HG02763 (cell line): ENCODE measurements at regions not wholly inside any gene's neighbourhood (a gene's known extent, or its start where the extent isn't known, plus 50 kb on each side); places are given as distances from the start of the nearest gene placed in this dataset.

Experiments used
- ATAC-seq: cut with Tn5 transposase; IDR thresholded peaks from one replicate; pipeline ENCODE4 v1.9.1; 2021; ENCODE audit warnings: mild to moderate bottlenecking, moderate library complexity; ENCODE audit not compliant: unreplicated experiment

DNA sequence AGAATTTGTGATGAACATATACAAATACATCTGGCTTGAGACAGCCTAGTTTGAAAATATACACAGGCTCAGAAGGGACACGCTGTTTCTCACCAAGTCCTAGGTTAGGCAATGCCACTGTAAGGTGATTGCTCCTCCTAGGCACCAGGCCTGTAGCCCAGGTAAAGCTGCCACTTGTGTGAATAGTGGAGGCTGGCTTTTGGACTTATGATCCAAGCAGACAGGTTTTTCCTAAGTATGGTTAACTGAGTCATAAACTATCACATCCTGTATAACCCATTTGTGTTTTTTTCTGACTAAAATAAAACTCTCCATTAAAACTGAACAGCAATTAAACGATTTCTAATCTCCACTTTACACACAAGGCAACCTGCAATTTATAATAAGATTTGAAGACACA, 81.0 kb downstream of the SEMA4F start:
- no peak for ATAC-seq

DNA sequence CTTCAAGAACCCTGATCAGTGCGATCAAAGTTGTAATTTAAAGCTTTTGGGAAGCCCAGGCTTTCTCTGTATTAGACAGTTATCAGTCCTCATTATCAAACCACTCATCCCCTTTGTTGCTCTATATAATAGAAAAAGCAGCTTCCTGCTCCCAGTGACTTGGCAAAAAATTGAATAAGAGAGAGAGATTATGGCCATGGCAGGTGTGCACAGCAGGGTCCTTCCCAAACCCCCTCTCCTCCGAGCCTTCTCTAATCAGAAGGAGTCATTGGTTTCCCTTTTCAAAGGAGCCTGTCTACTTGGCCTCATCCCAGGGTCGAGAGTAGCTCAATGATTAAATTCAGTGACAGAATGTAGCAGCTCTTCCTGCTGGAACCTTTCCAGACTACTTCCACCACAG, 81.5 kb downstream of the SEMA4F start:
- no peak for ATAC-seq

GRCh38 chr2:74736589-74736988, 82.5 kb downstream of the SEMA4F start:
- ATAC-seq, result no peak

- ATAC-seq, result no peak
Observed at GRCh38 chr2:74738586-74738985, 84.5 kb downstream of the SEMA4F start.

- ATAC-seq, result no peak
Observed at GRCh38 chr2:74739129-74739528, 85.1 kb downstream of the SEMA4F start.

DNA sequence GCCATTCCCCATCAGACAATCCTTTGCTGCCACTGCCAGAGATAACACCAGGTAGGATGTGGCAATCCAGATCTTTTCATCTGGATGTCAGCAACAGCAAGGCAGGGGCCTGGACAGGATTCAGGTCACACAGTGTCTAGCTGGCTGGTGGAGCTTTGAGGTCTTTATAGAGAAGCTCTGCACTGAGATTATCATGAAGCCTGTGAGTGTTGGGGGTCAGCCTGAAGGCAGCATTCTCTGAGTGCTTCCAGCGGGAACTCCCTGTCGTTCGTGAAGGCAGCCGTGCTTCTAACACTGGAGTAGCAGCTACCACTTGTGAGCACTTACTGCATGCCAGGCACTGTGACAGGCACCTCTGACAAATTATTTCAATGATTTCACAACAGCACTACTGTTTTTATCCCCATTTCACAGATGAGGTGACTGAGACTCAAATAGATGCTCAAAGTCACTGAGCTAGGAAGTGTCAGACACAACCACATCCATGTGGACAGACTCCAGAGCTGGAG, 85.7 kb downstream of the SEMA4F start:
- no peak for ATAC-seq

DNA sequence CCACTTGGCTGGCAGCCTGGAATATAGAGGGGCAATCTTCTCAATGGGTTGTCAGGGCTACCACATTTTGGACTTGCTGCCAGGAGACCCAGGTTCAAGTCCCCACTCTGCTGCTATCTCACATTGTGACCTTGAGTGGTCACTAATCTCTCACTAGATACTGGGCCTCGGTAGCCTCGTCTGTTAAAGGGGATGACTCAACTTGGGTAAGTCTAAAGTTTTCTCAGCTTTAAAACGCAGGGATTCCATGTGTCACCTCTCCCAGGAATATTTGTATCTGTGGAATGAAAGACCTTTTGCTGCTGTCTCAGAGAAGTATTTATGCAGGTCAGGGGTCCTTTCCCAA, 86.3 kb downstream of the SEMA4F start:
- no peak for ATAC-seq

GRCh38 chr2:74740741-74741431, 86.8 kb downstream of the SEMA4F start:
- ATAC-seq, result no peak

GRCh38 chr2:74741629-74742028, 87.6 kb downstream of the SEMA4F start:
- ATAC-seq, result no peak

GRCh38 chr2:74742471-74742870, 88.4 kb downstream of the SEMA4F start:
- ATAC-seq, result no peak

- ATAC-seq, result no peak
Observed at GRCh38 chr2:74743039-74743438, 89.0 kb downstream of the SEMA4F start.

GRCh38 chr2:74743778-74744177, 89.7 kb downstream of the SEMA4F start:
- ATAC-seq, result no peak

DNA sequence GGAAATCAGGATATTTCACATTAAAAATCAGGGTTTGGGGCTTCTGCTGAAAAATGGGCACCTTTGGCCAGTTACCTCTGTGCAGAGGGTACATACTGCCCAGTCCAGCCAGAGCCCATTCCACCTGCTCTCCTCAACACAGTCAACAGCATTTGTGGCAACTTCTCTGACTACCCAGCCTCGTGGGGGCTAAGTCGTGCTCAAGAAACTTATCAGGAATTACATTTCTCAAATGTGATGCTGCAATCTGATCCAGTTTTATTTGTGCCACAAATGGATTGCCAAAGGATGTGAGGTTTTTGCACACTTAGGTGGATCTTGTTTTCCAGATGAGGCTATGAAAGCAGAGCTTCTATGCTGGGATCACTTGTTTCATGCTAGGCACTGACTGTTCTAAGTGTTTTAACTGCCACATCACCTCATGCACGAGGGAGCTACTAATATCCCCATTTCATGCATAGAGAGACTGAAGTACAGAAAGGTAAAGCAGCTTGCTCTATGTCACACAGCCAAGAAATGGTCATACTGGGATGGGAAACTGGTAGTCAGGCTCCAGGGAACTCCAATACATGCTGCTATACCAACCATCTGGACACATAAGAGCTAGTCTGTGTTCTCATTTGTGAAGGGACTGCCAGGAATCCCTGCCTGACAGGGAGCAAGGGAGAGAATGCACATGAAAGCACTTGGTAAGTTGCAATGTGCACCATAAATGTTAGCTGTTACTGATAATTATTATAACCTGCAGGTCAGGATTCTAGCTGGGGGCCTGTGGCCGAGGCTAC, 89.0 kb upstream of the HK2 start:
- no peak for ATAC-seq

- no peak for ATAC-seq
Observed at GRCh38 chr2:74745766-74746165, 88.2 kb upstream of the HK2 start.

GRCh38 chr2:74746480-74746879, 87.4 kb upstream of the HK2 start:
- no peak for ATAC-seq

DNA sequence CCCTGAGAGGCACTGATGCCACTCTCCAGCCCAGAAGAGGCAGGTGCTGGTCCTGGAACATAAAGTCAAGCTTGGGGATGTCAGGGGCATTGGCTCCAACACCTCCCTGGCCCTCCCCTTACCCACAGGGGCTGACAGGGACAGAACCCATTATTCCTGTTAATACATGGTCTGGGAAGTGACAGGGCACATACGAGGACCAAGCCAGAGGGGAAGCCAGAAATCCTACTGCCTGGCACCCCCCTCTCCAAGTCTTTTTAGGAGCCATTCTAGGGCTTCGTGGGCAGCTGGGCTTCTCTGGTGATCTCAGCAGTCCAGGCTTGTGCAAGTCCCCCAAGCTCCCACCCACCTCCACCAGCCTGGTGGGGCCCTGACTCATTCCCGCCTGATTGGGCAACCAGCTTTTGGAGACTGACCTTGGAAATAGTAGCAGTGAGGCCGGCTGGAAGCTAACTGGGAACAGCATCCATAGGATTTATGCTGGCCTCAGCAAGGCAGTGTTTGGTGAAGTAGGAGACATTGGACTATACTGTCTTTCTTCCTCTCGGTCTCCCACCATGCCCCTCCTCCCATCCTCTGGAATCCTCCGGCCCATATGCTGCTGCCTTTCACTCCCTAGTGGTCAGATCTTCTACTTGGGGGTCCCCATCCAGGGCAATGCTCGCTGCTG, 86.4 kb upstream of the HK2 start:
- ATAC-seq, result no peak

GRCh38 chr2:74748665-74749064, 85.3 kb upstream of the HK2 start:
- no peak for ATAC-seq

GRCh38 chr2:74749432-74749831, 84.5 kb upstream of the HK2 start:
- ATAC-seq, result no peak

DNA sequence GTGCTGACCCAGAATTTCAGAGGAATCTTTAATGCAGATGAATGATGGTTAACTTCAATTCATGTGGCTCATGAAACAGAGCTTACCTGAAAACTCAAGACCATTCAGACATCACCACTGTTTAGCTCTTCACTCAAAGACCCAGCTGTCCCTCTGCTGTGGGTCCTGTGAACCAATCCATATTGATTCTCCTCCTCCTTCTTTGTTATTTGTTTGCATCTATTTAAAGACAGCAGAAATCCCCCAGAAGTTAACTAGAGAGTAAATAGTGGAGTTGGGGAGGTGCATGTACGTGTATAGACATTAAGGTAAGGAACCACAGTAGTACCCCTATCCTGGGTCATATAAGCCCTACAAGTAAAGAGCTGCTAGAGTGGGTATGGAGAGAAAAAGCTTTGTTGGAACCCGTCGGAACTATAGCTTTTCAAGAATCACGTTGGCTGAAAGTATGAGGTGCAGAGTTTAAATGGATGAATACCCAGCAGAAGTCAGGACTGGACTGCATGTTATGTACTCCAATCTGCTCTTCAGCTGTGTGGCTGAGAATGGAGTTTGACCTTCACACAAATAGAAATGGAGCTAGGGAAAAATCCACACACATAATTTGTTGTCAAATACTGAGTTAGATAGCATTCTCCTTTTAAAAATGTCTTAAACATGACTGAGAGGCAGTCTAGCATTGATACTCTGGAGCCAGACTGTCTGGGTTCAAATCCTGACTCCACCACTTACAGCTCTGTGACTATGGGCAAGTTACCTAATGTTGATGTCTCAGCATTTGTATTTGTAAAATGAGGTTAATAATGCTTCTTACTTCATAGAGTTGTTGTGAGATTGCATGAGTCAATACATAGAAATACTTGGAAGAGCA, 81.7 kb upstream of the HK2 start:
- ATAC-seq, result no peak

DNA sequence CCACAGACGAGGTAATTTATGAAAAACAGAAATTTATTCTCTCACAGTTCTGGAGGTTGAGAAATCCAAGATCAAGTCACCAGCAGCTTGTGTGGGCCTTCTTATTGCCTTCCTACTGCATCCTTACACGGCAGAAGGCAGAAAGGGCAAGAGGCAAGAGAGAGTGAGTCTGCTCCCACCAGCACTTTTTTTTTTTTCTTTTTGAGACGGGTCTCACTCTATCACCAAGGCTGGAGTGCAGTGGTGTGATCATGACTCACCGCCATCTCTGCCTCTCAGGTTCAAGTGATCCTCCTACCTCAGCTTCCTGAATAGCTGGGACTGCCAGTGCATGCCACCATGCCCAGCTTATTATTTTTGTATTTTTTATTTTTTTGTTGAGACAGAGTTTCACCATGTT, 78.5 kb upstream of the HK2 start:
- ATAC-seq, result no peak

- ATAC-seq, result no peak
Observed at GRCh38 chr2:74756356-74756890, 77.5 kb upstream of the HK2 start.
